GM19043 (cell line): ENCODE measurements at regions not wholly inside any gene's neighbourhood (a gene's known extent, or its start where the extent isn't known, plus 50 kb on each side); places are given as distances from the start of the nearest gene placed in this dataset.

ENCODE experiments used
- ATAC-seq: cut with Tn5 transposase; IDR thresholded peaks from one replicate; pipeline ENCODE4 v1.9.1; 2021; ENCODE audit warnings: low read depth; ENCODE audit not compliant: unreplicated experiment

- no peak for ATAC-seq
Measured at GRCh38 chr17:77306790-77307478, 166.2 kb downstream of the SEC14L1 start.

GRCh38 chr17:77307479-77308198 lies 166.9 kb downstream of the SEC14L1 start:
- no peak for ATAC-seq

- no peak for ATAC-seq
Measured at GRCh38 chr17:77308861-77309726, 168.3 kb downstream of the SEC14L1 start.

- ATAC-seq: no peak
Measured at GRCh38 chr17:77310336-77310735, 169.6 kb downstream of the SEC14L1 start.

DNA sequence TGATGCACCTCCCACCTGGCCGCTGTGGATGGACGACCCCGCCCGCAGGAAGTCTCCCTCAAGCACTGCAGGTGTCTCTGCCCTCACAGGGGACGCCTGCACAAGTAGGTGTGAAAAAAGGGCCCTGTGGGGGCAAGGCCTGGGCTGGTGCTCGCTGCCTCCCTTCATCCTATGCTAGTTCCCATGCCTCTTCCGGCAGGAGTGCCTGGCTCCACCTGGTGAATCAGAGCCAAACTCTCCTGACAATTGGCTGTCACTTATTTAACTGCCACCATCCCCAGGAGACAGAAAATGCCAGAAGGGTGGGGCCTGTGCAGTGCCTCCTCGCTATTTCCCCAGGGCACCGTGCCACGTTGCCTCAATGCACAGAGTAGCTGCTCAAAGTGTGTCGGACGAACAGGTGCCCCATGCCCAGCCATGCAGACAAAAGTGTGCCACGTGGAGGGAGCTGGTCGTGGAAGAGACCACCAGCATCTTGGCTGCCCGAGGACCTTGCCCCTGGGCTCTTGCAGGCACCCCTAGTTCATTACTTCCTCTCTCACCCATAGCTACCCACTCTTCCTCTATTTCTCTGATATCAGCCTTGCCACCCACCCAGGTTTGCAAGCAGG lies 170.7 kb downstream of the SEC14L1 start:
- no peak for ATAC-seq

- ATAC-seq: no peak
Measured at GRCh38 chr17:77312061-77312701, 171.4 kb downstream of the SEC14L1 start.

DNA sequence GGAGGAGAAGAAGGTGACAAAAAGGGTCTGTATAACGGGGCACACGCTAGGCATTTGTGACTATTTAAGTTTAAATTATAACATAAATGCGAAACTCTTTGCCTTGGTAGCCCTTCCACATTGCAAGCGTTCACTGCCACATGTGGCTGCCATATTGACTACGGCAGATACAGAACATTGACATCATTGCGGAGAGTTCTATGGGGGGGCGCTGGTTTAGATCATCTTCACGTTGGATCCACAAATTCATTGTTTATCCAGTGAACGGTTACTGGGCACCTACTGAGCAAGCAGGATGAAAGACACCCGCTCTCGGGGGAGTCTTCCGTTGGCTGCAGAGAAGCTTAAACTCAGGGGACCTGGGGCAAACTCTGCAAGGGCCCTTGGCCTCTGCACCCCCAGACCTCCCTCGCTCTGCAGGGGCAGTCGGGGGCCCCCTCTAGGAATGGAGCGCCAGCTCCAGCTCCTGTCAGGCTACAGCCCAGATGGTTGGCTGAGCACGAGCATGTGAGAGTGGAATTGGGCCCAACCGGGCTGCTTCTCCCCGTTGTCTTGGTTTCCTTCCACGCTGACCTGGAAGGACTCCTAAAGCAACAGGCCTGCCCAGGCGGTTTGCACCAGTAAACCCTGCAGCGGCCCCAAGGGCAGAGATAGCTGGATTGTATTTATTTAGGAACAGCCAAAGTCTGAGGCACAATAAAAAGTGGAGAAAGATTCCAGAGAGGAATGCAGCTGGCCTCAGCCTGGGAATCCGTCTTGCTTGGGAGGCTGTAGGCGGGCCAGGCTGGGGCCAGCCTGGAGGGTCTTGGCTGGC lies 172.2 kb downstream of the SEC14L1 start:
- ATAC-seq: no peak

DNA sequence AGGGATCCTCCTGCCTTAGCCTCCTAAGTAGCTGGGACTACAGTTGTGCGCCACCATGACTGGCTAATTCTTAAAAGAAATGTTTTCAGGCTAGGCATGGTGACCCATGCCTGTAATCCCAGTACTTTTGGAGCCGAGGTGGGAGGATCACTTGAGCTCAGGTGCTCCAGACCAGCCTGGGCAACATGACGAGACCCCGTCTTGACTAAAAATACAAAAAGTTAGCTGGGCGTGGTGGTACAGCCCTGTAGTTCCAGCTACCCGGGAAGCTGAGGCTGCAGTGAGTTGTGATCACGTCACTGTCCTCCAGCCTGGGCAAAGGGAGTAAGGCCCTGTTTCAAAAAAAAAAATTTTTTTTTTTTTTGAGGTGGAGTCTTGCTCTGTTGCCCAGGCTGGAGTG lies 173.1 kb downstream of the SEC14L1 start:
- no peak for ATAC-seq

GRCh38 chr17:77314601-77315000 lies 173.8 kb downstream of the SEC14L1 start:
- ATAC-seq: no peak

DNA sequence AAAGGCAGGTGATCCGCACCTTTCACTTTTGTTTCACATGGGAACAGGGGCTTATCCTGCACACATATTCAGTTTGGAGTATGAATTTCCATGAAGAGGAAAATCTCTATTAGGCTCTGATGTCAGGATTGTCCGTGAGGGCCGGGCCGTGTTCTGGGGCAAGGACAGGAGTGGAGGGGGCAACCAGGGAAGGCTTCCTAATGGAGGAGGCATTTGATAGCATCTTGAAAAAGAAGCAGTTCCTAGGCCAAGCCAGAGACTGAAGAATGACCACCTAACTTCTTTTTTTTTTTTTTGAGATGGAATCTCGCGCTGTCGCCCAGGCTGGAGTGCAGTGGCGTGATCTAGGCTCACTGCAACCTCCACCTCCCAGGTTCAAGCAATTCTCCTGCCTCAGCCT lies 174.2 kb downstream of the SEC14L1 start:
- ATAC-seq: no peak

DNA sequence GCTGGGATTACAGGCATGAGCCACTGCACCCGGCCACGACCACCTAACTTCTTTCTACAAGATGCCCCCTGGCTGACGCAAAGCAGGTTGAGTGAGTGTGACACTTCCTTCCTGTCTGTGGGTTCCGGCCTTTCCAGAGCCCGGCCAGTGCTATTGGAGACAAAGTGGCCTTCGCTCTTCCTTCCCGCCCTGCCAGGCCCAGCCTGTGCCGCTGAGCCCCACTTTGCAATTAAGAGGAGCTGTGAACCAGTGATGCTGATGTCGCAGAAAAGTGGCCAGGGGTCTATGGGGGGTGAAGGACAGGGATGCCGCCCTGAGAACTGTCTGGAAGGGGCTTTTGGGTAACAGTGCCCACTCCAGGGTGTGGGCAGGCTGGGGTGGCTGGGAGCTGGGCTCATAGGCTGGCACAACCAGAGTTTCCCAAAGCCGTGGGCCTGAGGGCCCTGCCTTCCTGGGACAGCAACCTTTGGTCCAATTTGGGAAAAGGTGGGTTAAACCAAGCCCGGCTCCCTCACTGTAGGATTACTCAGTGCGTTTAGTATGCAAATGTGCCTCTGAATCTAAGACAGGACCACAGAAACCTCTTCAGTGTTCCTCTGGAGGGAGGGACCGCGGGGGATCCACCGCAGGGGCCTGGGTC lies 174.9 kb downstream of the SEC14L1 start:
- ATAC-seq: no peak

DNA sequence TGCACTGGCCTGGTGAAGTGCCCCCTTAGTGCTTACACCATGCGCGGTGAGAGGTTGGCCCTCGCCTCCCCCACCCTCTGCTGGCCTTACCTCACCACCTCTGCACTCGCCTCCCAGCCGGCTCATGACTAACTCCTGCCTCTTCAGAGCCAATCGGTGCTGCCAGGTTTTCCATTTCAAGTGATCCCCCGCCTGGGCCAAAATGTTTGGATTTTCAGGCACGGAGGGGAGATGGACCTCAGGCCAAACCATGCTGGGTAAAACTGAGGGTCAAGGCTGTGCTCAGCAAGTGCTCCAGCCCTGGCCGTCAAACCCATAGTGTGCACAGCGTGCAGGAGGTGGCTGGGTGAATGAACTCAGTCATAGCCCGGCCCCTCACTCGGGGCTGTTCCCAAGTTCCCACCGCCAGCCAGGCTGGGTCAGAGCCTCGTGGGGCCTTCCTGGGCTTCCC lies 175.4 kb downstream of the SEC14L1 start:
- ATAC-seq: no peak

DNA sequence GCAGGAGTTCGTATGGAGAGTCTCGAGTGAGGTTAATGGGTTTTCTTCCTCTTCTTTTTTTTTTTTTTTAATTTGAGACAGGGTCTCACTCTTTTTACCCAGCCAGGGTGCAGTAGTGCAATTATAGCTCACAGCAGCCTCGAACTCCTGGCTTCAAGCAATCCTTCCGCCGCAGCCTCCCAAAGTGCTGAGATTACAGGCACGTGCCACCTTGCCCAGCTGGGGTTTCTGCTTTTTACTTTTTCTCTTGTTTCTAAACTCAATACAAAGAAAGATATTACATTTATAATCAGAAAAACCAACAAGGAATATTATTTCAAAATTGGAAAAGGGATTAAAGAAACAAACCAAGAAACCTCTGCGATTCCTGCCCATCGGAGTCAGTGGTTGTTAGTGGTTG lies 175.9 kb downstream of the SEC14L1 start:
- no peak for ATAC-seq

DNA sequence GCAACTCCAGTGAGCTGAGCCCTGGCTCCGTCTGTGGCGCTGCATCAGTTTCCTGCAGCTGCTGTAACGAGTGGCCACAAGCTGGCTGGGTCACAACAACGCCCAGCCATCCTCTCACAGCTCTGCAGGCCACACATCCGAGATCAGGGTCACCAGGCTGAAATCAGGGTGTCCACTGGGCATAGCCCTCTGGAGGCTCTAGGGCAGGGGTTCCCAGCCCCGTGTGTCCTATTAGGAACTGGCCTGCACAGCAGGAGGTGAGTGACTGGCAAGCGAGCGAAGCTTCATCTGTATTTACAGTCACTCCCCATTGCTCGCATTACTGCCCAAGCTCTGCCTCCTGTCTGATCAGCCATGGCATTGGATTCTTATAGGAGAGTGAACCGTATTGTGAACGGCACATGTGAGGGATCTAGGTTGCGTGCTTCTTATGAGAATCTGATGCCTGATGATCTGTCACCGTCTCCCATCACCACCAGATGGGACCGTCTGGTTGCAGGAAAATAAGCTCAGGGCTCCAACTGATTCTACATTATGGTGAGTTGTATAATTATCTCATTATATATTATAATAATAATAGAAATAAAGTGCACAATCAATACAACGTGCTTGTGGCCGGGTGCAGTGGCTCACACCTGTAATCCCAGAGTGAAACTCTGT lies 176.5 kb downstream of the SEC14L1 start:
- no peak for ATAC-seq

GRCh38 chr17:77318021-77318420 lies 177.3 kb downstream of the SEC14L1 start:
- no peak for ATAC-seq

- no peak for ATAC-seq
Measured at GRCh38 chr17:77318491-77319210, 177.9 kb downstream of the SEC14L1 start.

DNA sequence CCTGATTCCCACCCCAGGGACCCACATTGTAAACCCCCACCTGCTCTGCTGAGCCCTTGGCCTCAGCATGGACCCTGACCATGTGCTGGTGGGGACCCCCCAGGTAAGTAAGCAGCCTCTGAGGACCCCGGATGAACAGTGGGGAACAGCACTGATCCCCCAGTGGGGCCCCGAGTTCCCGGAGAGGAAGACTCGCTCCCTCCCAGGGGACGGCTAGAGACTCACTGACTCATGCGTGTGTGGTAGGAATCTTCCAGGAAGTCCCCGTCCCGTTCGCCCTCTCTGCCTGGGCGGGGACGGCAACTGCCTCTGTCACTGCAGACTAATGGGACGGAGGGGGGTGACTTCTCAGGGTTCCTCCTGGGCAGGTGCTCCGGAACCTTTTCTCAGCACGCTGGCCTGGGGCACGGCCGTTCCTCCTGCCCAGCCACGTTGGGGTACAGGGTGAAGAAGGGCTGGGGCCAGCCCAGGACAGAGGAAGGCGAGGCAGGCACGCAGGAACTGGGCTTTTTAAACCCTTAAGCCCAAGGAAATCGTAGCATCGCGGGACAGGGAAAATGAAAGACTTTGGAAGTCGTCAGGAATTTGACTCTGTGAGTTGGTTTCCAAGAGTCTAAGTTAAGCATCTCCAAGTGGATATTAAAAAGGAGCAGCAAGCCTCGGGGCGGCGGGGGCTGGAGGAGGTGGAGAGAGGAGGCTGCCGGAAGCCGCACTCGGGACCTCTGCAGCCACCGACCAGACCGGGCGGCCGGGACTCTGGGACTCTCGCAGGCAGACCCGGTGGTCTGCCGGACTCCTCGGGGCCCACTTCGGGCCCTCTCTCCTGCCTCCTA lies 178.7 kb downstream of the SEC14L1 start:
- ATAC-seq: no peak
